ENCODE measurements at regions not wholly inside any gene's neighbourhood (a gene's known extent, or its start where the extent isn't known, plus 50 kb on each side); places are given as distances from the start of the nearest gene placed in this dataset.

DNA sequence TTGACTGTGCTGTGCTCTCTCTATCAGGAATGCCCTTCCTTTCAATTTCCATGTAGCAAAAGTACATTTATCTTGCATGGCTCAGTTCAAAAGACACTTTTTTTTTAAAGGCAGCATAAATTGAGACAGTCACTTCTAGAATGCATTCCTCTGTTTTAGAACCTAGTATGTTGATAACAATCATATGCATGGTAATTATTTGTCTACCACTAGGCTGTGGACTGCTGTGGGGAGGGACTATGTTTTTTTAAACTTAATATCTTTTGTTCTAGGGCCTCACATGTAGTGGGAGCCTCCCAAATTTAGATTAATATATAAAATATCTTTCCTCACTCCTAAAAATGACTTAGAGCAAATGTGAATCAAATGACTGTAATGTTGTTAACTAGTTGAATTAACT is 269.9 kb downstream of the MEIS1 start:
- no peak overlapping the region for H3K4me3 ChIP-seq (ENCODE audit: low read depth, low read length)
- no peak overlapping the region for H2AFZ ChIP-seq
- TF ChIP-seq, protein P1, sequence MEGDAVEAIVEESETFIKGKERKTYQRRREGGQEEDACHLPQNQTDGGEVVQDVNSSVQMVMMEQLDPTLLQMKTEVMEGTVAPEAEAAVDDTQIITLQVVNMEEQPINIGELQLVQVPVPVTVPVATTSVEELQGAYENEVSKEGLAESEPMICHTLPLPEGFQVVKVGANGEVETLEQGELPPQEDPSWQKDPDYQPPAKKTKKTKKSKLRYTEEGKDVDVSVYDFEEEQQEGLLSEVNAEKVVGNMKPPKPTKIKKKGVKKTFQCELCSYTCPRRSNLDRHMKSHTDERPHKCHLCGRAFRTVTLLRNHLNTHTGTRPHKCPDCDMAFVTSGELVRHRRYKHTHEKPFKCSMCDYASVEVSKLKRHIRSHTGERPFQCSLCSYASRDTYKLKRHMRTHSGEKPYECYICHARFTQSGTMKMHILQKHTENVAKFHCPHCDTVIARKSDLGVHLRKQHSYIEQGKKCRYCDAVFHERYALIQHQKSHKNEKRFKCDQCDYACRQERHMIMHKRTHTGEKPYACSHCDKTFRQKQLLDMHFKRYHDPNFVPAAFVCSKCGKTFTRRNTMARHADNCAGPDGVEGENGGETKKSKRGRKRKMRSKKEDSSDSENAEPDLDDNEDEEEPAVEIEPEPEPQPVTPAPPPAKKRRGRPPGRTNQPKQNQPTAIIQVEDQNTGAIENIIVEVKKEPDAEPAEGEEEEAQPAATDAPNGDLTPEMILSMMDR (IDR thresholded peaks at IDR 0.05) = no peak
- no peaks in the 10 kb centered on the region for H3K27me3 ChIP-seq (ENCODE audit: control insufficient read depth, insufficient read depth, low read length)
- no peaks in the 10 kb centered on the region for H3K4me1 ChIP-seq
- no peaks in the 10 kb centered on the region for H3K79me2 ChIP-seq
- no peak overlapping the region for H3K9ac ChIP-seq
- H3K9me3 ChIP-seq (ENCODE audit: control insufficient read depth, low read length) = no peaks in the 10 kb centered on the region
- no peak overlapping the region for H3K4me2 ChIP-seq (ENCODE audit: low read length)
- no peak overlapping the region for H3K27ac ChIP-seq
- H3K36me3 ChIP-seq (ENCODE audit: control insufficient read depth, insufficient read depth, low read length) = no peaks in the 10 kb centered on the region

- Histone ChIP-seq H3K9ac (no peak overlapping the region), H3K27ac (no peak overlapping the region), H2AFZ (no peak overlapping the region), H3K79me2 (no peaks in the 10 kb centered on the region), H3K4me3 (ENCODE audit: low read depth, low read length) (no peak overlapping the region), H3K27me3 (ENCODE audit: control insufficient read depth, insufficient read depth, low read length) (no peaks in the 10 kb centered on the region), H3K36me3 (ENCODE audit: control insufficient read depth, insufficient read depth, low read length) (no peaks in the 10 kb centered on the region), H3K4me2 (ENCODE audit: low read length) (no peak overlapping the region), H3K4me1 (no peaks in the 10 kb centered on the region), H3K9me3 (ENCODE audit: control insufficient read depth, low read length) (no peaks in the 10 kb centered on the region)
- TF ChIP-seq, protein P1 (IDR thresholded peaks at IDR 0.05) = no peak
These were observed 279.7 kb downstream of the MEIS1 start for GRCh38 chr2:66714610-66715009.

DNA sequence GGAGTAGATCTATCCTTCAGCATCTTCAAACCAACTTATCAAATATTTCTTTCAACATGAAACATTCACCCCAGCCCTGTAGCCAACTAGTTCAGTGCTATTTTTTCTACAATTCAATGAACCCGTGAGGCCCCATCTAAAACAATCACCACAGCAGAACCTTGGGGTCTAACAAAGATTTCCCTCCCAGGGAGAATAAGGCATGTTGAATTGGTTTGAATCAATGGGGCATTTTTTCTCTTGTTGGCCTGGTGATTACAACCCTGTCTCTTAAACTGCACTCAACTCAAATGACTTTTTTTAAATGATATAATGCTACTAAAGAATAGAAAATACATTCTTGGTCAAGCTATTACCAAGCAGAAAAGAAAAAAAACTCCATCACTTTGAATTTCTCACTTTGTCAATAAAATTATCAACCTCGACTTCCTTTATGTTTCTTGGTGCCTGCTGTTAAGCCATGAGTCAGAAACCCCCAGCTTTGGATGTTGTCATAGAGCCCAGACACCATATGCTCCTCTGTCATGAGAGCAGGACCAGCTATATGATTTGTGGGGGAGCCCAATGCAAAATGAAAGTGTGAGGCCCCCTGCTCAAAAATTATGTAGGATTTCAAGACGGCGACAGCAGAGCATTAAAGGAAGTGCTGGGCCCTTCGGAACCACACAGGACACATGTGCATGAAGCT is 282.4 kb downstream of the MEIS1 start:
- H3K27me3 ChIP-seq (ENCODE audit: control insufficient read depth, insufficient read depth, low read length) = no peaks in the 10 kb centered on the region
- H3K4me3 ChIP-seq (ENCODE audit: low read depth, low read length) = no peak overlapping the region
- H3K9ac ChIP-seq = no peak overlapping the region
- TF ChIP-seq, protein P1 (IDR thresholded peaks at IDR 0.05) = no peak
- no peaks in the 10 kb centered on the region for H3K36me3 ChIP-seq (ENCODE audit: control insufficient read depth, insufficient read depth, low read length)
- H3K79me2 ChIP-seq = no peaks in the 10 kb centered on the region
- H3K9me3 ChIP-seq (ENCODE audit: control insufficient read depth, low read length) = no peaks in the 10 kb centered on the region
- H3K4me1 ChIP-seq = no peaks in the 10 kb centered on the region
- no peak overlapping the region for H3K4me2 ChIP-seq (ENCODE audit: low read length)
- no peak overlapping the region for H3K27ac ChIP-seq
- no peak overlapping the region for H2AFZ ChIP-seq

DNA sequence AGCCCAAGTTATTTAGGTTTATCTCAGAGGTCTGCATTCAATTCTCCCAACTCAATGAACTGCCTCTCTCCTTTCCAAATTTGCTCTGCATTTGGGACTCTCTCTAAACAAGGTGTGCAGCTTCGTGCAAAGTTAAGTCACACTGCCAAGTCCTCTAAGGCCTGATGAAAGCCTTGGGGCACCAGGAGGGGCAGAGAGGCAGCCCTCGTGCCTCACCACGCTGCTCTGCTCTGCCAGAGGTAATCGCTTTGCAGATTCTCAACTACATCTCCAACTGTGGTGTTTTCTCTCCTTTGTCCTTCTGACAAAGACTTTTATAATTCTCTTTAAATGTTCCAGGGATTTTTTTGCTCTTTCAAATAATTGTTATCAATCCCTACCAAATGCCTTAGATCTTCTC is 283.0 kb downstream of the MEIS1 start:
- Histone ChIP-seq H3K9ac (no peak overlapping the region), H3K36me3 (ENCODE audit: control insufficient read depth, insufficient read depth, low read length) (no peaks in the 10 kb centered on the region), H2AFZ (no peak overlapping the region), H3K9me3 (ENCODE audit: control insufficient read depth, low read length) (no peaks in the 10 kb centered on the region), H3K79me2 (no peaks in the 10 kb centered on the region), H3K4me1 (no peaks in the 10 kb centered on the region), H3K27me3 (ENCODE audit: control insufficient read depth, insufficient read depth, low read length) (no peaks in the 10 kb centered on the region), H3K4me3 (ENCODE audit: low read depth, low read length) (no peak overlapping the region), H3K27ac (no peak overlapping the region), H3K4me2 (ENCODE audit: low read length) (no peak overlapping the region)
- TF ChIP-seq, protein P1 (IDR thresholded peaks at IDR 0.05) = no peak

- TF ChIP-seq, protein P1 (IDR thresholded peaks at IDR 0.05) = no peak
- H3K9me3 ChIP-seq (ENCODE audit: control insufficient read depth, low read length) = no peaks in the 10 kb centered on the region
- H3K4me2 ChIP-seq (ENCODE audit: low read length) = no peak overlapping the region
- H3K4me1 ChIP-seq = no peaks in the 10 kb centered on the region
- H3K36me3 ChIP-seq (ENCODE audit: control insufficient read depth, insufficient read depth, low read length) = no peaks in the 10 kb centered on the region
- no peak overlapping the region for H3K27ac ChIP-seq
- no peaks in the 10 kb centered on the region for H3K27me3 ChIP-seq (ENCODE audit: control insufficient read depth, insufficient read depth, low read length)
- no peak overlapping the region for H3K9ac ChIP-seq
- no peak overlapping the region for H2AFZ ChIP-seq
- H3K4me3 ChIP-seq (ENCODE audit: low read depth, low read length) = no peak overlapping the region
- H3K79me2 ChIP-seq = no peaks in the 10 kb centered on the region
These were observed 286.9 kb downstream of the MEIS1 start for GRCh38 chr2:66721776-66722175.
